HL-60 (cell line): ENCODE measurements at regions not wholly inside any gene's neighbourhood (a gene's known extent, or its start where the extent isn't known, plus 50 kb on each side); places are given as distances from the start of the nearest gene placed in this dataset.
"Not testable (repeated sequence)": the region's sequence is repeated elsewhere in the genome, so short reads cannot be mapped to it uniquely, and the experiment has no call there.

ENCODE experiments used
- DNase-seq, 2 experiments: peaks; one replicate each; pipeline ENCODE4 v3.0.0-alpha.2; 2010 to 2020; ENCODE audit warnings: low read depth in 1 of 2, low spot score in 1 of 2
- H3K27ac ChIP-seq: fragments of 250-450 bp; sonication (Bioruptor Pico); replicated peaks from 2 replicates; pipeline ENCODE4 v1.5.1; 2020; ENCODE audit warnings: mild to moderate bottlenecking, moderate library complexity
- H3K27me3 ChIP-seq: fragments of 250-450 bp; sonication (Bioruptor Pico); 2 replicates; pipeline ENCODE4 v1.5.1; 2021; ENCODE audit warnings: mild to moderate bottlenecking, moderate library complexity; ENCODE audit not compliant: insufficient read depth, poor library complexity, severe bottlenecking
- H3K4me3 ChIP-seq: replicated peaks from 2 replicates; pipeline ENCODE4 v1.5.1; 2011; ENCODE audit warnings: mild to moderate bottlenecking, control low read depth, low read length; ENCODE audit not compliant: insufficient read depth
- CTCF ChIP-seq: IDR thresholded peaks from one replicate; pipeline ENCODE4 v1.5.1; 2011; ENCODE audit warnings: low read length, control low read depth, inconsistent platforms; ENCODE audit not compliant: insufficient read depth
- GABPA ChIP-seq: IDR thresholded peaks from 2 replicates; pipeline ENCODE4 v1.6.1; 2012; ENCODE audit warnings: low read depth
- POLR2AphosphoS5 ChIP-seq: IDR thresholded peaks from 2 replicates; pipeline ENCODE4 v1.6.1; 2012; ENCODE audit warnings: low read depth
- REST ChIP-seq: IDR thresholded peaks from 2 replicates; pipeline ENCODE4 v1.6.1; 2012; ENCODE audit warnings: low read depth; ENCODE audit not compliant: insufficient replicate concordance
- SPI1 ChIP-seq: IDR thresholded peaks from 2 replicates; pipeline ENCODE4 v1.6.1; 2012; ENCODE audit warnings: low read depth, mild to moderate bottlenecking, borderline replicate concordance

GRCh38 chr10:29386342-29386999 lies 97.6 kb downstream of the LYZL1 start:
- no peak overlapping the region for H3K4me3 ChIP-seq
- no peak for DNase-seq
- no peak for TF ChIP-seq POLR2AphosphoS5
- TF ChIP-seq REST = no peak
- TF ChIP-seq SPI1 = no peak
- peak; percentile 2 for TF ChIP-seq CTCF
- no peaks in the 10 kb centered on the region for H3K27me3 ChIP-seq
- no peak overlapping the region for H3K27ac ChIP-seq

- no peak for TF ChIP-seq CTCF
- no peak for DNase-seq
- Histone ChIP-seq H3K27me3 (no peaks in the 10 kb centered on the region), H3K4me3 (no peak overlapping the region), H3K27ac (no peak overlapping the region)
Measured at GRCh38 chr10:29387269-29387668, 98.4 kb downstream of the LYZL1 start.

GRCh38 chr10:29388112-29388511 lies 99.2 kb downstream of the LYZL1 start:
- DNase-seq, H3K27ac ChIP-seq, H3K4me3 ChIP-seq, H3K27me3 ChIP-seq: not testable (repeated sequence)

GRCh38 chr10:29389493-29389892 lies 100.6 kb downstream of the LYZL1 start:
- no peak for TF ChIP-seq POLR2AphosphoS5
- no peak for TF ChIP-seq SPI1
- TF ChIP-seq GABPA = no peak
- TF ChIP-seq CTCF = no peak
- no peak for TF ChIP-seq REST
- H3K27ac ChIP-seq = no peak overlapping the region
- no peak for DNase-seq
- no peak overlapping the region for H3K4me3 ChIP-seq
- H3K27me3 ChIP-seq = no peaks in the 10 kb centered on the region
